ENCODE measurements at regions not wholly inside any gene's neighbourhood (a gene's known extent, or its start where the extent isn't known, plus 50 kb on each side); places are given as distances from the start of the nearest gene placed in this dataset.

- no peak for TF ChIP-seq POGK (CRISPR knock-in tag; conservative IDR thresholded peaks at IDR 0.05)
- TF ChIP-seq GABPB1 (CRISPR knock-in tag; IDR thresholded peaks at IDR 0.05) = no peak
- no peak for TF ChIP-seq GTF3A (CRISPR knock-in tag; conservative IDR thresholded peaks at IDR 0.05)
- no peak for TF ChIP-seq MXD4 (CRISPR knock-in tag; IDR thresholded peaks at IDR 0.05)
- no peak for TF ChIP-seq ZNF572 (CRISPR knock-in tag; IDR thresholded peaks at IDR 0.05)
- TF ChIP-seq PBX3 (CRISPR knock-in tag; IDR thresholded peaks at IDR 0.05; ENCODE audit: borderline replicate concordance) = no peak
- no peak for TF ChIP-seq ATF2 (CRISPR knock-in tag; IDR thresholded peaks at IDR 0.05)
Observed at GRCh38 chr4:12697970-12698369, 786.2 kb downstream of the RAB28 start (continued).

GRCh38 chr4:12692815-12693214 is 791.3 kb downstream of the RAB28 start:
- FAIRE-seq (no peak), DNase-seq (ENCODE audit: low spot score) (no peak), ATAC-seq (no peak)
- H3K9ac ChIP-seq (ENCODE audit: insufficient read depth, low read depth, low read length) = no peak overlapping the region
- no peak overlapping the region for H3K27ac ChIP-seq (ENCODE audit: extremely low read length, insufficient read depth, low read length)
- H3K4me2 ChIP-seq (ENCODE audit: low read depth, low read length) = no peak overlapping the region
- no peaks in the 10 kb centered on the region for H3K4me1 ChIP-seq (ENCODE audit: insufficient read depth, low read length)
- no peak overlapping the region for H3K4me3 ChIP-seq (replicated peaks in 1 of 3; ENCODE audit: insufficient read depth in 1 of 3, low read depth in 2 of 3, low read length in 3 of 3)
- 25% methylated on average over 2 of the region's 2 CpGs for WGBS (ENCODE audit: low lambda C conversion rate)
- no peak overlapping the region for H2AFZ ChIP-seq (ENCODE audit: low read length)
- H3K79me2 ChIP-seq (ENCODE audit: insufficient read depth, low read length) = no peaks in the 10 kb centered on the region
- BruUV-seq (replicated peaks) = no TSS peak
- H4K20me1 ChIP-seq (ENCODE audit: insufficient read depth, low read length) = no peaks in the 10 kb centered on the region
- in situ Hi-C loops (cut with HindIII; ENCODE audit: extremely low pct_ligation_motif_present, low pct_unique_long_range_greater_than_20kb) (no loop called here), intact Hi-C loops (cut with micrococcal nuclease; ENCODE audit: unreplicated experiment) (no loop called here)
- no peaks in the 10 kb centered on the region for H3K36me3 ChIP-seq (replicated peaks in 1 of 2; ENCODE audit: control insufficient read depth in 1 of 2, insufficient read depth in 2 of 2, low read length in 2 of 2)
- no peaks in the 10 kb centered on the region for H3K27me3 ChIP-seq (ENCODE audit: control insufficient read depth in 1 of 2, insufficient read depth in 2 of 2, low read length in 2 of 2)
- POLR2A ChIA-PET = no interaction called here
- H3K9me3 ChIP-seq (ENCODE audit: low read length) = no peaks in the 10 kb centered on the region
- CTCF ChIA-PET (ENCODE audit: low intra/inter-chr PET ratio, low total read pairs) = no interaction called here
- TF ChIP-seq KDM5B (CRISPR knock-in tag; IDR thresholded peaks at IDR 0.05; ENCODE audit: borderline replicate concordance) (no peak), RNF2 (conservative IDR thresholded peaks at IDR 0.05; ENCODE audit: low read depth) (no peak), ATAD3A (CRISPR knock-in tag; IDR thresholded peaks at IDR 0.05) (no peak), ZBED4 (CRISPR knock-in tag; IDR thresholded peaks at IDR 0.05; ENCODE audit: borderline replicate concordance) (no peak), ZBTB10 (CRISPR knock-in tag; IDR thresholded peaks at IDR 0.05; ENCODE audit: borderline replicate concordance) (no peak), SRY (CRISPR knock-in tag; IDR thresholded peaks at IDR 0.05) (no peak)

Measured in HepG2 (cell line).